ENCODE measurements at regions not wholly inside any gene's neighbourhood (a gene's known extent, or its start where the extent isn't known, plus 50 kb on each side); places are given as distances from the start of the nearest gene placed in this dataset.
A peak's percentile ranks its signal among the peaks of the same experiment; 100 is the strongest.
"Not testable (repeated sequence)": the region's sequence is repeated elsewhere in the genome, so short reads cannot be mapped to it uniquely, and the experiment has no call there.

- DNase-seq (ENCODE audit: low spot score): no peak
Measured at GRCh38 chr17:31748881-31749280, 110.2 kb downstream of the COPRS start.

- no peak for DNase-seq (ENCODE audit: low spot score)
Measured at GRCh38 chr17:31746884-31747495, 112.1 kb downstream of the COPRS start.

- no peak for DNase-seq (ENCODE audit: low spot score)
Measured at GRCh38 chr17:31745964-31746600, 113.0 kb downstream of the COPRS start.

GRCh38 chr17:31744511-31744951, 114.5 kb downstream of the COPRS start:
- DNase-seq (ENCODE audit: low spot score): no peak

- DNase-seq (ENCODE audit: low spot score): no peak
Measured at GRCh38 chr17:31743797-31744196, 115.2 kb downstream of the COPRS start.

- no peak for DNase-seq (ENCODE audit: low spot score)
Measured at GRCh38 chr17:31741371-31741770, 117.7 kb downstream of the COPRS start.

- peak; percentile 80 for DNase-seq (ENCODE audit: low spot score)
Measured at GRCh38 chr17:31740611-31741082, 118.4 kb downstream of the COPRS start.

GRCh38 chr17:31738996-31739699, 119.9 kb downstream of the COPRS start:
- DNase-seq (ENCODE audit: low spot score): no peak

GRCh38 chr17:31738488-31738887, 120.6 kb downstream of the COPRS start:
- no peak for DNase-seq (ENCODE audit: low spot score)

GRCh38 chr17:31738067-31738466, 121.0 kb downstream of the COPRS start:
- no peak for DNase-seq (ENCODE audit: low spot score)

- DNase-seq (ENCODE audit: low spot score): no peak
Measured at GRCh38 chr17:31736855-31737625, 122.0 kb downstream of the COPRS start.

GRCh38 chr17:31733326-31733725, 125.7 kb downstream of the COPRS start:
- no peak for DNase-seq (ENCODE audit: low spot score)

GRCh38 chr17:31731585-31732154, 127.4 kb downstream of the COPRS start:
- DNase-seq (ENCODE audit: low spot score): not testable (repeated sequence)

GRCh38 chr17:31731118-31731517, 127.9 kb downstream of the COPRS start:
- no peak for DNase-seq (ENCODE audit: low spot score)

GRCh38 chr17:31726980-31727427, 132.0 kb downstream of the COPRS start:
- DNase-seq (ENCODE audit: low spot score): peak; percentile 90

- DNase-seq (ENCODE audit: low spot score): peak; percentile 77
Measured at GRCh38 chr17:31724619-31725018, 134.4 kb downstream of the COPRS start.

- peak; percentile 97 for DNase-seq (ENCODE audit: low spot score)
Measured at GRCh38 chr17:31724026-31724425, 135.0 kb downstream of the COPRS start.

- DNase-seq (ENCODE audit: low spot score): peak; percentile 97
Measured at GRCh38 chr17:31722251-31723056, 136.6 kb downstream of the COPRS start.

- no peak for DNase-seq (ENCODE audit: low spot score)
Measured at GRCh38 chr17:31721291-31722025, 137.6 kb downstream of the COPRS start.

GRCh38 chr17:31717251-31717650, 141.8 kb downstream of the COPRS start:
- not testable (repeated sequence) for DNase-seq (ENCODE audit: low spot score)

Data from A172 (cell line).